CD4-positive, alpha-beta T cell treated with Interleukin-15 for 4 hours (primary cell): ENCODE measurements at regions not wholly inside any gene's neighbourhood (a gene's known extent, or its start where the extent isn't known, plus 50 kb on each side); places are given as distances from the start of the nearest gene placed in this dataset.

Experiments used
- DNase-seq: peaks from one replicate; pipeline ENCODE4 v3.0.0-alpha.2; 2020; ENCODE audit warnings: low spot score

DNA sequence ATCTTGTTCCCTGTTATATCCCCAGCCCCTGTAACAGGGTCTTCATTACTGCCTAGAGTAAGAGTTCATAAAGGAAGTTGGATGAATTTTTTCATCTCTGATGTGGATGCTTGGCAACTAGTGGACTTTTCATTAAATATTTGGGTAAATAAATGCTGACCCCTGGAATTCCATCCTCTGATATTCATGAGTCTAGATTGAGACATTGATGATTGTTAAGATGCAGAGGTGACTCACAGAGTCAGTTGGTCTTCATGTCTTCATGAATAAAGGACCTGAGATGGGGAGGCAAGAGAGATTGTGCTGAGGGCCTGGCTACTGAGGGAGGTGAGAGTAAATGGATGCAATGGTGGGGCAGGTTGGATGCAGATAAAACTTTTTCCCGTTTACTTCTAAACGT lies 132.7 kb upstream of the NT5C1B start:
- no peak for DNase-seq

DNA sequence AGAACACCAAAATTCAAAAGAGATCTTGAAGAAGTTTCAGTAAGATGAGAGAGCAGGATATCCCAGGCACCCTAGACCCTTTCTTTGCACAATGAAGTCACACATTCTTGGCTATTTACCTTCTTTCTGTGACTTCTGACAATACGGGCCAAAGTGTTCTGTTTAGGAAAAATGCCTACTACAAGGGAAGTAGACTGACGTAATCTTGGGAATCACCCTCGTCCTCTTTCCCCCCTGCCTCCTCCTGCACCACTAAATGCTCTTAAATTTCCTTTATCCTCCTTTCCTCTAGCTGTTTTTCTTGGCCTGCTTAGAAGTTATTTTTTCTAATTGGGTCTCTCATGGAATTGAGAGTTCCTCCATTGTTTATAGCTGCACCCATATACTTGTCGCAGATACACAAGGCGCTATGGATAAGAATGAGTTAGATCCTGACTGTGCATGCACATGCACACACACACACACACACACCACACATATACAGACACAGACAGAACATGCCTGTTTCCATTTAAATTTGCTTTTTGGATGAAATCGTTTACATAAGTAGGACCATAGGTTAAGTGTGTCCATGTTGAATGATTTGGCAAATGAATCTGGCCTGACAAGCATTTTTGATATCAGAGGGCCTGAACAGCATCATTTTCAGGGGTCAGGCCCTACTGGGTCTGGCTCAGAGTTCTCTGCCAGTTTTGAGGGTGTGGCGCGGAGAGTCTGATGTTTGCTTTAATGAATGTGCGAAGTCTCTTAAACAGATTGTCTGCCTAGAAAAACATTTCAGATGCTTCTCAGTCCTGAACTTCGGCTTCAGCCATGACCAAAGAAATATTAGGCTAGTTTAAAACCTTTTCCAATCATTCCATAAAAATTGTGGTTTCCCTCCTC lies 131.9 kb upstream of the NT5C1B start:
- DNase-seq: no peak

- no peak for DNase-seq
Observed at GRCh38 chr2:18719978-18720775, 130.8 kb upstream of the NT5C1B start.

DNA sequence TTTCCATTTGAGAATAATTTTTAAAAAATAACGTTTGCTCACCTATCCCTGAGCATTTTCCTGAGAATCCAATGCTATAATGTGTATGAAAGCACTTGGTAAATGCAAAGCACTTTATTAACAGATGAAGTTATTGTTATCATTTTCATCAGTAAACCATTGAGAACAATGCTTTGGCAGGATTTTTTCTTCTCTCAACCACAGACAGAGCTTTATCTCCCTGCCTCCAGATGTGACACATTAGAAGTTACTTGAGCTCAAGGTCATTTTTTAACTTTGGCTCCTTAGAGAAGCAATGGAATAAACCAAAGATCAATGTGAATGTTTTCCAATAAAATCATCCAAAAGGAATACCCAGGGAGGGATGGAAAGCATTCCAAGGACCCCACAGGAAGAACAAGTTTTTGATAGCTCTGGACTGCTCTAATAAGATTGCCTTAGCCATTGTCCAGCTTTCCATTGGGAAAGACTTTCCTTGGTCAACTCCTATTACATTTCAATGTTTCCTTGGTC lies 118.9 kb upstream of the NT5C1B start:
- DNase-seq: no peak

GRCh38 chr2:18706001-18706400 lies 116.6 kb upstream of the NT5C1B start:
- DNase-seq: no peak

GRCh38 chr2:18704276-18704675 lies 114.9 kb upstream of the NT5C1B start:
- no peak for DNase-seq

- DNase-seq: no peak
Observed at GRCh38 chr2:18703555-18703954, 114.2 kb upstream of the NT5C1B start.

GRCh38 chr2:18701981-18702380 lies 112.6 kb upstream of the NT5C1B start:
- DNase-seq: no peak

DNA sequence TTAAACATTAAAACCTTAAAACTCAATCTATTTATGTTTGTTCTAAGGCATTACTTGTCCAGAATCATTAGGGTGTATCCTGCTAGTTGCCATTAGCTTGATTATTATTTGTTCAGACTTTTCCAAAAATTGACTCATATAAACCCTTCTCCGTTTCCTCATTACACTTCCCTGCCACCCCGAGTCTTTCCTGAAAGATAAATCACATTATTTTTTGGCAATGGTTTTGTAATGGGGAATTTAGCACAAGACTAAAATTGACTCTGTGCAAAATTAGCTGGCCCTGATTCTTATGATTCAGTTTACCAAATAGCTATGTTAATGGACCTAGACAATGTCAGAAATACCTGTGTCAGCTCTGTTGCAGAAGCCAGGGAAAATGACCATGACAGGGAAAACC lies 112.2 kb upstream of the NT5C1B start:
- DNase-seq: no peak

GRCh38 chr2:18690342-18690741 lies 101.0 kb upstream of the NT5C1B start:
- no peak for DNase-seq

DNA sequence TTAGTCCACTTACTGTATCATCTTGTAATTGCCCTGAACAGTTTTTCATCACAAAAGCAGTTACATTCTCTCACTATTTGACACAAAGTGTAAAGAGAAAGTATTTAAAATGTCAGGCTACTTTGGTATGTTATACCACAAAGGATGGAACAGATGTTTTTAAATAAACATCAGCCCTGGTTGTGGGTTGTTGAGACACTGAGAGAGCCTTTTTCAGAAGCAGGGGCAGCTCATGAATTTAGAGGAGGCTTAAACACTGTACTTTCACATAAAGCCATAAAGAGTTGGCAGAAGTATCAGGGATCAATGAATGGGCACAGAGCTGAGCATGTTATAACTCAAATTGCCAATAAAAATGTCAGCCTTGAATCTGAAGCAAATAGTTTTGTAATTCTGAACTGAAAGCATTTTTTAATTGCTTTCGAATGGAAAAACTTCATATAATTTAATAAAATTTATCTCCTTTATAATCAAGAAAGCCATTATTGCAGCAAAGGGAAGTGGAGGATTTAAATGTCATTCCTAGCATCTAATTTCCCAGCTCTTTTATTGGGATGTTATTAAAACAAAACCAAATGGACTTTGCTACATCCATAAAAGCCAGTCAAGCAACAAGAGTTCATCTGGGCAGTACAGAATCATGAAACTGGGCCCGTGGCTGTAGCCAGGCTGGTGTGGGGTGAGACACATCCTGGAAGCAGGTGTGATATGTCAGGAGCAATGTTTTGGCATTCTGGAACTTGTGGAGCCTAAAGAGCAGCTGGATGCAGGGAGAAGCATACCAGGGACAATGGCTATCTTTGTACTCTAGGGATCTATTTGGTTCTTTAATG lies 95.1 kb upstream of the NT5C1B start:
- no peak for DNase-seq

GRCh38 chr2:18682681-18683080 lies 93.3 kb upstream of the NT5C1B start:
- DNase-seq: no peak

GRCh38 chr2:18677280-18677679 lies 87.9 kb upstream of the NT5C1B start:
- DNase-seq: no peak

GRCh38 chr2:18674309-18674708 lies 84.9 kb upstream of the NT5C1B start:
- DNase-seq: no peak

GRCh38 chr2:18671363-18671762 lies 82.0 kb upstream of the NT5C1B start:
- DNase-seq: no peak

DNA sequence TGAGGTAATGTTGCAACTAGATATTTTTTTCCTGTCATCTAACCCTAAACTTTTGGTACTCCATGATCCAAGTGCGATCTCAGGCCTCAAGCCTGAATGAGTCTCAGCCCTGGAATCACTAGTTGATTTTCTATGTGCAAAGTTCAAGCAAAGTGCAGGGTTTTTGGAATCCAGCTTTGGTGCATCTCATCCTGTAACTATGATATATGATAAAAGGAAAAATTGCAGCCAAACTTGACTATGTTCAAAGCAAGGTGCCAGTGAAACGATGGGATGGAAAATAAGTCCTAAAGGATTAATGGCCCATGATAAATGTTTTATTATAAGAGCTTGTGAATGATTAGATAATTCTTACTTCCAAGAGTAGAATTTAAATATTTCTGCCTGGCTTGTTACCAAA lies 78.9 kb upstream of the NT5C1B start:
- DNase-seq: no peak

GRCh38 chr2:18664421-18664820 lies 75.1 kb upstream of the NT5C1B start:
- no peak for DNase-seq

DNA sequence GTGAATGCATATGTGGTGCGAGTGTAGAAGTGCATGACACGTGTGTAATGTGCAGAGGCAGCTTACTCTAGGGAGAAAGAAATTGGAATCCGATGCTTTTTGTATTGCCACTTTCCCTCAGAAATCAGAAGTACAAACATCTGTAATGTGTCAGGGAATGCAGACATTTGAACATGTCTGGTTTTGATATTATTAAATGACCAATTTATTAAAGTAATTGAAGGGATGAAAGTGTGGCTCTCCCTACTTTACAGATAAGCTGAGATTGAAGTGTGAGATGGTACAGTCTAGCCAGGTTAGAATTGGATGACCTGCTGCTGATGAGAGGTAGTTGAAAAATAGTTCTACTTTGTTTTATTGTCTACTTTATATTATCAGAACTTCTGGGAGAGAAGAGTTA lies 74.5 kb upstream of the NT5C1B start:
- no peak for DNase-seq

GRCh38 chr2:18662689-18663088 lies 73.3 kb upstream of the NT5C1B start:
- no peak for DNase-seq

DNA sequence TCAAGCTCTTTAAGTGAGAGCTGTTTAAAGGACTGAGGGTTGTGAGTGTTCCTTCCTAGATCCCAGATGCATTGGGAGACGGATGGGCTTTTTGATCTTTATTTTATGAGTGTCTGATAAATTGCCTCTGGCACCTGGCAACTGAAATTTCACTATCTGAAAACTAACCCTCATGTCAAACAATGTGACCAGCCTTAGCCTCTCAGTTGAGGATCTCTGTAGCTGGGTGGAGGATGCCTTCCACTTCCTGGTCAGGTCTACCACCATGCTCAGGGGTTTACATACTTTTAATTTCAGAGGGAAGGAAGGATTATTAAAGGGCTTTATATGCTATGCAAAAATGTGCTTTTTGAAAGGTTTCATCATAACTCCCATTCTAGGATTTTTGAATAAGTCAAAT lies 70.5 kb upstream of the NT5C1B start:
- DNase-seq: no peak

DNA sequence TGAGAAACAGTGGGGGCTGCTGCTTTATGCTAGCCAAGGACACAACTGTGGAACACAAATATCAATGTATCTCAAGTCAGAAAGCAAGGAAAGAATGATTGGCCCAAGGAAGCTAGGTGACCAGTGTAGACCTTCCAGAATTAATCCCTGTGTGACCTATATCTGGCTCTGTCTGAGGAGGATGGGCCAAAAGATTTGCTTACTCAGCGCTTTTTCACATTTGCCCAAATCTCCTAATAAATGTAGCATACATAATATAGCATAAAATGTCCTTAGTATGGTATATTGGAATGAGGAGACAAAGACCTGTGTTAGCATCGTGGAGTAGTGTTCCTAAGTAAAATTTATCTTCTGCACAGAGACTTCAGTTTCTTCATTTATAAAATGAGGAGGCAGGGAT lies 66.7 kb upstream of the NT5C1B start:
- no peak for DNase-seq
